ENCODE measurements at regions not wholly inside any gene's neighbourhood (a gene's known extent, or its start where the extent isn't known, plus 50 kb on each side); places are given as distances from the start of the nearest gene placed in this dataset.

- no peak for TF ChIP-seq CTCF (IDR thresholded peaks at IDR 0.05)
- TF ChIP-seq POLR2A (IDR thresholded peaks at IDR 0.05) = no peak
Observed at GRCh38 chr18:44343570-44343969, 337.1 kb upstream of the SETBP1 start.

Data from suprapubic skin (tissue), 3 donors.